H1 (cell line): ENCODE measurements at regions not wholly inside any gene's neighbourhood (a gene's known extent, or its start where the extent isn't known, plus 50 kb on each side); places are given as distances from the start of the nearest gene placed in this dataset.

Experiments used
- CTCF ChIA-PET: fragments of 300-600 bp; sonication (Branson Sonifier 250); formaldehyde crosslinking; loops from one replicate; lab custom pipeline; 2021; ENCODE audit not compliant: partially characterized antibody; lab: Charles Lee
- POLR2A ChIA-PET: fragments of 300-600 bp; sonication (Branson Sonifier 250); formaldehyde crosslinking; loops from one replicate; lab custom pipeline; 2021; ENCODE audit warnings: inconsistent platforms; ENCODE audit not compliant: partially characterized antibody; lab: Charles Lee
- DNase-seq, 2 experiments: peaks; one replicate each; pipeline versions ENCODE4 v3.0.0 to v3.0.0-alpha.2; 2010 to 2022; ENCODE audit warnings: low spot score in 2 of 2, low read depth in 1 of 2, mixed read lengths in 1 of 2
- FAIRE-seq: peaks from 2 replicates; lab custom pipeline; 2011; peaks lifted over from hg19 to GRCh38; lab: Jason Lieb, UNC
- H2AFZ ChIP-seq: 2 replicates; pipeline ENCODE4 v1.8.1; 2012; ENCODE audit warnings: low read length, inconsistent platforms
- H2AK5ac ChIP-seq: 2 replicates; pipeline ENCODE4 v1.6.1; 2013; ENCODE audit warnings: low read depth, low read length
- H2BK120ac ChIP-seq: replicated peaks from 2 replicates; pipeline ENCODE3; 2013; ENCODE audit warnings: low read depth, low read length, inconsistent platforms
- H2BK12ac ChIP-seq: 2 replicates; pipeline ENCODE4 v1.6.1; 2013; ENCODE audit warnings: low read depth, low read length
- H2BK15ac ChIP-seq: 2 replicates; pipeline ENCODE4 v1.6.1; 2013; ENCODE audit warnings: low read length
- H2BK20ac ChIP-seq: 2 replicates; pipeline ENCODE4 v1.6.1; 2013; ENCODE audit warnings: low read length
- H2BK5ac ChIP-seq: 2 replicates; pipeline ENCODE4 v1.6.1; 2013; ENCODE audit warnings: low read depth, low read length
- H3K14ac ChIP-seq: 2 replicates; pipeline ENCODE4 v1.6.1; 2013; ENCODE audit warnings: inconsistent platforms; ENCODE audit not compliant: insufficient read length
- H3K18ac ChIP-seq: 2 replicates; pipeline ENCODE4 v1.6.1; 2013; ENCODE audit warnings: low read length; ENCODE audit errors: extremely low read depth
- H3K23ac ChIP-seq: 2 replicates; pipeline ENCODE4 v1.6.1; 2013; ENCODE audit warnings: inconsistent platforms; ENCODE audit not compliant: insufficient read length
- H3K23me2 ChIP-seq: 2 replicates; pipeline ENCODE4 v1.6.1; 2013; ENCODE audit warnings: low read depth, low read length
- H3K27ac ChIP-seq: 2 replicates; pipeline ENCODE4 v1.6.1; 2011; ENCODE audit warnings: low read depth, low read length, inconsistent platforms
- H3K27me3 ChIP-seq, 4 experiments: replicated peaks in 1 of 4; 1 replicate in 1 of 4; 2 replicates in 3 of 4; pipeline versions ENCODE4 v1.6.1 to v1.8.1; 2011 to 2013; ENCODE audit warnings: low read length in 3 of 4, mild to moderate bottlenecking in 3 of 4, inconsistent platforms in 2 of 4, mixed read lengths in 2 of 4, moderate library complexity in 1 of 4; ENCODE audit not compliant: control insufficient read depth in 3 of 4, insufficient read depth in 3 of 4; ENCODE audit errors: extremely low read depth in 1 of 4
- H3K36me3 ChIP-seq, 4 experiments: 2 replicates each; pipeline versions ENCODE4 v1.6.1 to v1.8.1; 2011 to 2013; ENCODE audit warnings: mild to moderate bottlenecking in 4 of 4, low read length in 3 of 4, moderate library complexity in 2 of 4, control low read depth in 1 of 4, inconsistent platforms in 1 of 4; ENCODE audit not compliant: insufficient read depth in 4 of 4, control insufficient read depth in 2 of 4
- H3K4ac ChIP-seq: replicated peaks from 2 replicates; pipeline ENCODE3; 2013; ENCODE audit warnings: low read length, low read depth, mixed read lengths, inconsistent platforms; ENCODE audit not compliant: insufficient read length
- H3K4me1 ChIP-seq, 4 experiments: replicated peaks in 1 of 4; 1 replicate in 1 of 4; 2 replicates in 3 of 4; pipeline versions ENCODE4 v1.6.1 to v1.8.1; 2011 to 2013; ENCODE audit warnings: low read length in 3 of 4, inconsistent platforms in 2 of 4, mixed read lengths in 1 of 4; ENCODE audit not compliant: insufficient read depth in 4 of 4, control insufficient read depth in 3 of 4
- H3K4me2 ChIP-seq, 2 experiments: 2 replicates each; pipeline versions ENCODE4 v1.6.1 to v1.8.1; 2011 to 2013; ENCODE audit warnings: low read depth in 2 of 2, low read length in 2 of 2, control low read depth in 1 of 2, inconsistent platforms in 1 of 2, mild to moderate bottlenecking in 1 of 2; ENCODE audit not compliant: insufficient read depth in 1 of 2
- H3K4me3 ChIP-seq, 4 experiments: fragments of 200-600, 300-600 bp in 1 of 4; sonication (generic), shearing (Covaris generic), sonication (Bioruptor Twin) in 1 of 4; 2 replicates each; pipeline versions ENCODE4 v1.5.1 to v1.8.1; 2011 to 2016; ENCODE audit warnings: low read length in 4 of 4, low read depth in 3 of 4, control low read depth in 2 of 4, inconsistent platforms in 2 of 4, mild to moderate bottlenecking in 2 of 4, mixed read lengths in 1 of 4, moderate library complexity in 1 of 4; ENCODE audit not compliant: insufficient read depth in 2 of 4; ENCODE audit errors: extremely low read depth in 1 of 4
- H3K56ac ChIP-seq: replicated peaks from 2 replicates; pipeline ENCODE3; 2013; ENCODE audit warnings: low read depth, mild to moderate bottlenecking, mixed read lengths, low read length, inconsistent platforms; ENCODE audit not compliant: insufficient read length
- H3K79me1 ChIP-seq: 2 replicates; pipeline ENCODE4 v1.6.1; 2013; ENCODE audit warnings: low read depth, low read length, control low read depth
- H3K79me2 ChIP-seq, 2 experiments: 2 replicates each; pipeline versions ENCODE4 v1.6.1 to v1.8.1; 2012 to 2013; ENCODE audit warnings: low read length in 2 of 2, mild to moderate bottlenecking in 2 of 2, inconsistent platforms in 1 of 2; ENCODE audit not compliant: insufficient read depth in 2 of 2, control insufficient read depth in 1 of 2
- H3K9ac ChIP-seq, 4 experiments: replicated peaks in 1 of 4; 1 replicate in 1 of 4; 2 replicates in 3 of 4; pipeline versions ENCODE4 v1.6.1 to v1.8.1; 2011 to 2013; ENCODE audit warnings: low read depth in 3 of 4, low read length in 3 of 4, control low read depth in 2 of 4, mild to moderate bottlenecking in 2 of 4, moderate library complexity in 2 of 4, inconsistent platforms in 1 of 4; ENCODE audit errors: extremely low read depth in 1 of 4
- H3K9me3 ChIP-seq, 2 experiments: 2 replicates each; pipeline versions ENCODE4 v1.6.1 to v1.8.1; 2012 to 2013; ENCODE audit warnings: mild to moderate bottlenecking in 2 of 2, moderate library complexity in 2 of 2, control low read depth in 1 of 2, inconsistent platforms in 1 of 2, low read depth in 1 of 2, low read length in 1 of 2, mixed read lengths in 1 of 2; ENCODE audit not compliant: insufficient read depth in 2 of 2
- H4K20me1 ChIP-seq, 2 experiments: replicated peaks in 1 of 2; 2 replicates each; pipeline versions ENCODE3 to v1.8.1; 2011 to 2013; ENCODE audit warnings: inconsistent platforms in 2 of 2, low read length in 2 of 2, mild to moderate bottlenecking in 1 of 2; ENCODE audit not compliant: insufficient read depth in 2 of 2, control insufficient read depth in 1 of 2
- H4K5ac ChIP-seq: 2 replicates; pipeline ENCODE4 v1.6.1; 2013; ENCODE audit warnings: low read length, low read depth, mixed read lengths, inconsistent platforms; ENCODE audit not compliant: insufficient read length
- H4K8ac ChIP-seq: 2 replicates; pipeline ENCODE4 v1.8.0; 2013; ENCODE audit warnings: mild to moderate bottlenecking, moderate library complexity, low read length, inconsistent platforms; ENCODE audit not compliant: insufficient read depth; ENCODE audit errors: extremely low read depth
- H4K91ac ChIP-seq: replicated peaks from 2 replicates; pipeline ENCODE3; 2013; ENCODE audit warnings: low read length, mixed read lengths, inconsistent platforms; ENCODE audit not compliant: insufficient read length
- ATF3 ChIP-seq: IDR thresholded peaks from 2 replicates; pipeline ENCODE4 v1.6.1; 2011; ENCODE audit warnings: low read depth, mild to moderate bottlenecking, low read length; ENCODE audit not compliant: insufficient read depth
- BCL11A ChIP-seq, 2 experiments: IDR thresholded peaks; one replicate each; pipeline ENCODE4 v1.6.1; 2011; ENCODE audit warnings: low read depth in 2 of 2, low read length in 2 of 2, mild to moderate bottlenecking in 2 of 2
- CBX8 ChIP-seq: fragments of 300-800, 300-1000 bp; sonication (generic); IDR thresholded peaks from 2 replicates; pipeline ENCODE4 v1.7.1; 2016; ENCODE audit warnings: low read depth, low read length, borderline replicate concordance
- CREB1 ChIP-seq: IDR thresholded peaks from 2 replicates; pipeline ENCODE4 v1.6.1; 2012; ENCODE audit warnings: inconsistent platforms
- GTF2F1 ChIP-seq: IDR thresholded peaks from 2 replicates; pipeline ENCODE4 v1.6.1; 2012; ENCODE audit warnings: low read depth, low read length, improper control_type of control experiment, borderline replicate concordance
- KDM1A ChIP-seq: fragments of 200-600, 300-600 bp; sonication (generic); IDR thresholded peaks from 2 replicates; pipeline ENCODE4 v1.7.1; 2016; ENCODE audit warnings: mild to moderate bottlenecking, low read length, borderline replicate concordance
- POLR2AphosphoS5 ChIP-seq: IDR thresholded peaks from 2 replicates; pipeline ENCODE4 v1.6.1; 2011; ENCODE audit warnings: low read depth, low read length
- RFX5 ChIP-seq: IDR thresholded peaks from 2 replicates; pipeline ENCODE4 v1.6.1; 2011; ENCODE audit warnings: low read depth, low read length, improper control_type of control experiment, borderline replicate concordance
- SRF ChIP-seq: IDR thresholded peaks from 2 replicates; pipeline ENCODE4 v1.6.1; 2011; ENCODE audit warnings: mild to moderate bottlenecking, low read depth, low read length, moderate library complexity
- TCF12 ChIP-seq: IDR thresholded peaks from 2 replicates; pipeline ENCODE4 v1.6.1; 2011; ENCODE audit warnings: low read depth, mild to moderate bottlenecking, low read length
- WGBS, 2 experiments: shearing (Covaris generic) in 1 of 2; methylation state at CpG; one replicate each; pipeline versions ENCODE4 v1.1.6 to v1.1.7; 2013 to 2015; ENCODE audit warnings: low lambda C conversion rate in 2 of 2, mixed read lengths in 2 of 2, inconsistent platforms in 1 of 2, low coverage in 1 of 2, missing lambda C conversion rate in 1 of 2; ENCODE audit not compliant: insufficient replicate concordance in 2 of 2, insufficient coverage in 1 of 2, insufficient read length in 1 of 2; ENCODE audit errors: extremely low coverage in 1 of 2, missing lambda C conversion rate in 1 of 2; 5-methylcytosine and 5-hydroxymethylcytosine counted together

- no peak for FAIRE-seq
Measured at GRCh38 chr2:207269038-207269437, 103.3 kb upstream of the KLF7 start.

More at GRCh38 chr2:207269038-207269437, 103.3 kb upstream of the KLF7 start:
- Histone ChIP-seq H4K20me1 (no peaks in the 10 kb centered on the region), H3K4ac (no peak overlapping the region), H2AK5ac (no peak overlapping the region), H2BK15ac (no peak overlapping the region), H2AFZ (no peak overlapping the region), H3K27ac (no peak overlapping the region), H3K56ac (no peak overlapping the region), H3K14ac (no peak overlapping the region), H4K91ac (no peak overlapping the region), H3K23me2 (no peaks in the 10 kb centered on the region), H3K4me1 (no peaks in the 10 kb centered on the region), H4K5ac (no peak overlapping the region), H3K4me2 (no peak overlapping the region), H3K4me3 (no peak overlapping the region), H3K36me3 (no peaks in the 10 kb centered on the region), H3K79me1 (no peaks in the 10 kb centered on the region), H2BK20ac (no peak overlapping the region)
- TF ChIP-seq BCL11A (IDR thresholded peaks at IDR 0.05; ENCODE audit: low read depth in 2 of 2, low read length in 2 of 2) (no peak), SRF (no peak), GTF2F1 (no peak), CBX8 (no peak), ATF3 (no peak), POLR2AphosphoS5 (no peak), TCF12 (no peak), CREB1 (no peak), KDM1A (no peak), RFX5 (no peak)
- TF ChIP-seq, all 59 proteins: peak for 0
- Histone ChIP-seq H3K23ac (no peak overlapping the region), H3K9me3 (0 out of 4 replicates have a peak, but pooled peaks cover 2 to 4% of the 10 kb centered on the region in 2 experiments), H3K9ac (no peak overlapping the region), H2BK120ac (no peak overlapping the region), H4K8ac (no peak overlapping the region), H3K79me2 (no peaks in the 10 kb centered on the region), H3K27me3 (no peaks in the 10 kb centered on the region), H2BK12ac (no peak overlapping the region), H3K18ac (no peak overlapping the region), H2BK5ac (no peak overlapping the region)
- ChIA-PET CTCF (interaction anchor here (0.8 to 0.9 kb wide), 2 partner anchors 24 to 467 kb away, joined by 3 read pairs; no protein-coding TSS in a partner anchor), POLR2A (no interaction called here)
- DNase-seq = no peak
- 86% methylated on average over 2 of the region's 2 CpGs; no CpG with 5 or more reads in 1 of the 2 experiments for WGBS, 2 experiments
